Activated CD4-positive, alpha-beta T cell treated with anti-CD3 and anti-CD28 coated beads, Interleukin-2, amount 10 ng/mL, durations not matched to agents 7 days and 5 days (primary cell): ENCODE measurements at regions not wholly inside any gene's neighbourhood (a gene's known extent, or its start where the extent isn't known, plus 50 kb on each side); places are given as distances from the start of the nearest gene placed in this dataset.

ENCODE experiments used
- CTCF ChIA-PET: fragments of 350-600 bp; sonication (Branson Sonifier 250); formaldehyde crosslinking; loops from one replicate; lab custom pipeline; 2021; ENCODE audit warnings: antibody characterized with exemption; lab: Charles Lee
- POLR2A ChIA-PET: fragments of 350-600 bp; sonication (Branson Sonifier 250); formaldehyde crosslinking; loops from one replicate; lab custom pipeline; 2021; ENCODE audit warnings: antibody characterized with exemption; lab: Charles Lee
- DNase-seq: peaks from one replicate; pipeline ENCODE4 v3.0.0-alpha.2; 2020
- H3K27ac Mint-ChIP-seq: one replicate; pipeline ENCODE4 v1.8.0; 2021; ENCODE audit warnings: mild to moderate bottlenecking, moderate library complexity, mixed read lengths
- H3K27me3 Mint-ChIP-seq: one replicate; pipeline ENCODE4 v1.8.0; 2021; ENCODE audit warnings: mixed read lengths
- H3K36me3 Mint-ChIP-seq: one replicate; pipeline ENCODE4 v1.8.0; 2021; ENCODE audit warnings: low read depth, mixed read lengths
- H3K4me1 Mint-ChIP-seq: one replicate; pipeline ENCODE4 v1.8.0; 2021; ENCODE audit warnings: mixed read lengths
- H3K4me3 Mint-ChIP-seq: one replicate; pipeline ENCODE4 v1.8.0; 2021; ENCODE audit warnings: mild to moderate bottlenecking, moderate library complexity, mixed read lengths
- H3K9me3 Mint-ChIP-seq: one replicate; pipeline ENCODE4 v1.8.0; 2021; ENCODE audit warnings: mixed read lengths

GRCh38 chr7:42314696-42315095, 77.7 kb upstream of the GLI3 start:
- no peaks in the 10 kb centered on the region for H3K9me3 Mint-ChIP-seq
- H3K4me3 Mint-ChIP-seq: no peak overlapping the region
- H3K4me1 Mint-ChIP-seq: no peaks in the 10 kb centered on the region
- DNase-seq: no peak
- no peak overlapping the region for H3K27ac Mint-ChIP-seq
- POLR2A ChIA-PET: no interaction called here
- H3K27me3 Mint-ChIP-seq: no peaks in the 10 kb centered on the region
- CTCF ChIA-PET: no interaction called here
- no peaks in the 10 kb centered on the region for H3K36me3 Mint-ChIP-seq

GRCh38 chr7:42311195-42311594, 74.2 kb upstream of the GLI3 start:
- ChIA-PET POLR2A (no interaction called here), CTCF (no interaction called here)
- no peak for DNase-seq
- H3K4me3 Mint-ChIP-seq: no peak overlapping the region
- peaks cover 3% of the 10 kb centered on the region for H3K27me3 Mint-ChIP-seq
- H3K36me3 Mint-ChIP-seq: no peaks in the 10 kb centered on the region
- no peaks in the 10 kb centered on the region for H3K4me1 Mint-ChIP-seq
- no peak overlapping the region for H3K27ac Mint-ChIP-seq
- no peaks in the 10 kb centered on the region for H3K9me3 Mint-ChIP-seq

- H3K4me3 Mint-ChIP-seq: no peak overlapping the region
- no peak for DNase-seq
- ChIA-PET CTCF (no interaction called here), POLR2A (no interaction called here)
- no peak overlapping the region for H3K27ac Mint-ChIP-seq
- H3K4me1 Mint-ChIP-seq: no peaks in the 10 kb centered on the region
- H3K36me3 Mint-ChIP-seq: no peaks in the 10 kb centered on the region
- no peaks in the 10 kb centered on the region for H3K27me3 Mint-ChIP-seq
- no peaks in the 10 kb centered on the region for H3K9me3 Mint-ChIP-seq
These were observed 56.0 kb upstream of the GLI3 start for GRCh38 chr7:42292991-42293521.

- Mint-ChIP-seq H3K36me3 (no peaks in the 10 kb centered on the region), H3K9me3 (no peaks in the 10 kb centered on the region), H3K4me3 (no peak overlapping the region), H3K27me3 (peaks cover 3% of the 10 kb centered on the region), H3K27ac (no peak overlapping the region), H3K4me1 (no peaks in the 10 kb centered on the region)
- CTCF ChIA-PET: no interaction called here
- POLR2A ChIA-PET: no interaction called here
- no peak for DNase-seq
These were observed 52.5 kb upstream of the GLI3 start for GRCh38 chr7:42289473-42289872.
